Osteocyte (in vitro differentiated cells): ENCODE measurements at regions not wholly inside any gene's neighbourhood (a gene's known extent, or its start where the extent isn't known, plus 50 kb on each side); places are given as distances from the start of the nearest gene placed in this dataset.

Experiments
- DNase-seq: peaks from one replicate; pipeline ENCODE4 v3.0.0; 2021; ENCODE audit warnings: mixed read lengths; ENCODE audit not compliant: unreplicated experiment; ENCODE audit errors: extremely low spot score
- H3K27ac Mint-ChIP-seq: one replicate; pipeline ENCODE4 v1.8.0; 2021; ENCODE audit warnings: mild to moderate bottlenecking, mixed read lengths; ENCODE audit not compliant: unreplicated experiment
- H3K27me3 Mint-ChIP-seq: one replicate; pipeline ENCODE4 v1.8.0; 2021; ENCODE audit warnings: mixed read lengths; ENCODE audit not compliant: unreplicated experiment
- H3K36me3 Mint-ChIP-seq: one replicate; pipeline ENCODE4 v1.8.0; 2021; ENCODE audit warnings: mixed read lengths; ENCODE audit not compliant: unreplicated experiment
- H3K4me1 Mint-ChIP-seq: one replicate; pipeline ENCODE4 v1.8.0; 2021; ENCODE audit warnings: mixed read lengths; ENCODE audit not compliant: unreplicated experiment
- H3K4me3 Mint-ChIP-seq: one replicate; pipeline ENCODE4 v1.8.0; 2021; ENCODE audit warnings: mild to moderate bottlenecking, moderate library complexity, mixed read lengths; ENCODE audit not compliant: unreplicated experiment
- H3K9me3 Mint-ChIP-seq: one replicate; pipeline ENCODE4 v1.8.0; 2021; ENCODE audit warnings: mixed read lengths; ENCODE audit not compliant: unreplicated experiment
- CTCF ChIP-seq: fragments of 200-600 bp; sonication (generic); IDR thresholded peaks from 2 replicates; pipeline ENCODE4 v1.5.0; 2021; ENCODE audit warnings: antibody characterized with exemption, mild to moderate bottlenecking, moderate library complexity

- H3K4me3 Mint-ChIP-seq: no peak overlapping the region
- no peak overlapping the region for H3K27ac Mint-ChIP-seq
- H3K9me3 Mint-ChIP-seq: no peaks in the 10 kb centered on the region
- H3K36me3 Mint-ChIP-seq: no peaks in the 10 kb centered on the region
- no peaks in the 10 kb centered on the region for H3K4me1 Mint-ChIP-seq
- DNase-seq: no peak
- peaks cover 36% of the 10 kb centered on the region for H3K27me3 Mint-ChIP-seq
- no peak for TF ChIP-seq CTCF
Measured at GRCh38 chr11:92168936-92169335, 55.7 kb upstream of the FAT3 start.

GRCh38 chr11:92167571-92167970, 57.0 kb upstream of the FAT3 start:
- Mint-ChIP-seq H3K9me3 (no peaks in the 10 kb centered on the region), H3K36me3 (no peaks in the 10 kb centered on the region), H3K27me3 (peaks cover 43% of the 10 kb centered on the region), H3K27ac (no peak overlapping the region), H3K4me1 (no peaks in the 10 kb centered on the region), H3K4me3 (no peak overlapping the region)
- DNase-seq: no peak
- no peak for TF ChIP-seq CTCF

GRCh38 chr11:92166335-92166734, 58.3 kb upstream of the FAT3 start:
- TF ChIP-seq CTCF: no peak
- peaks cover 48% of the 10 kb centered on the region for H3K27me3 Mint-ChIP-seq
- H3K9me3 Mint-ChIP-seq: no peaks in the 10 kb centered on the region
- DNase-seq: no peak
- no peaks in the 10 kb centered on the region for H3K36me3 Mint-ChIP-seq
- no peak overlapping the region for H3K4me3 Mint-ChIP-seq
- H3K4me1 Mint-ChIP-seq: no peaks in the 10 kb centered on the region
- no peak overlapping the region for H3K27ac Mint-ChIP-seq

GRCh38 chr11:92163879-92164278, 60.7 kb upstream of the FAT3 start:
- no peak for TF ChIP-seq CTCF
- peaks cover 42% of the 10 kb centered on the region for H3K27me3 Mint-ChIP-seq
- no peak overlapping the region for H3K27ac Mint-ChIP-seq
- no peaks in the 10 kb centered on the region for H3K9me3 Mint-ChIP-seq
- no peak for DNase-seq
- H3K36me3 Mint-ChIP-seq: no peaks in the 10 kb centered on the region
- no peaks in the 10 kb centered on the region for H3K4me1 Mint-ChIP-seq
- no peak overlapping the region for H3K4me3 Mint-ChIP-seq

GRCh38 chr11:92162776-92163175, 61.8 kb upstream of the FAT3 start:
- H3K4me1 Mint-ChIP-seq: no peaks in the 10 kb centered on the region
- DNase-seq: no peak
- no peak overlapping the region for H3K4me3 Mint-ChIP-seq
- no peak for TF ChIP-seq CTCF
- no peaks in the 10 kb centered on the region for H3K9me3 Mint-ChIP-seq
- peaks cover 39% of the 10 kb centered on the region for H3K27me3 Mint-ChIP-seq
- no peak overlapping the region for H3K27ac Mint-ChIP-seq
- H3K36me3 Mint-ChIP-seq: no peaks in the 10 kb centered on the region
